ENCODE measurements at regions not wholly inside any gene's neighbourhood (a gene's known extent, or its start where the extent isn't known, plus 50 kb on each side); places are given as distances from the start of the nearest gene placed in this dataset.

- H3K27me3 ChIP-seq = no peaks in the 10 kb centered on the region
- intact Hi-C loops (cut with DNase I) = no loop called here
- TF ChIP-seq, protein P1, sequence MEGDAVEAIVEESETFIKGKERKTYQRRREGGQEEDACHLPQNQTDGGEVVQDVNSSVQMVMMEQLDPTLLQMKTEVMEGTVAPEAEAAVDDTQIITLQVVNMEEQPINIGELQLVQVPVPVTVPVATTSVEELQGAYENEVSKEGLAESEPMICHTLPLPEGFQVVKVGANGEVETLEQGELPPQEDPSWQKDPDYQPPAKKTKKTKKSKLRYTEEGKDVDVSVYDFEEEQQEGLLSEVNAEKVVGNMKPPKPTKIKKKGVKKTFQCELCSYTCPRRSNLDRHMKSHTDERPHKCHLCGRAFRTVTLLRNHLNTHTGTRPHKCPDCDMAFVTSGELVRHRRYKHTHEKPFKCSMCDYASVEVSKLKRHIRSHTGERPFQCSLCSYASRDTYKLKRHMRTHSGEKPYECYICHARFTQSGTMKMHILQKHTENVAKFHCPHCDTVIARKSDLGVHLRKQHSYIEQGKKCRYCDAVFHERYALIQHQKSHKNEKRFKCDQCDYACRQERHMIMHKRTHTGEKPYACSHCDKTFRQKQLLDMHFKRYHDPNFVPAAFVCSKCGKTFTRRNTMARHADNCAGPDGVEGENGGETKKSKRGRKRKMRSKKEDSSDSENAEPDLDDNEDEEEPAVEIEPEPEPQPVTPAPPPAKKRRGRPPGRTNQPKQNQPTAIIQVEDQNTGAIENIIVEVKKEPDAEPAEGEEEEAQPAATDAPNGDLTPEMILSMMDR (IDR thresholded peaks at IDR 0.05) = no peak
- TF ChIP-seq POLR2A (IDR thresholded peaks at IDR 0.05; ENCODE audit: low read depth) = no peak
- TF ChIP-seq EP300 (IDR thresholded peaks at IDR 0.05) = no peak
- no peak for TF ChIP-seq POLR2AphosphoS5 (IDR thresholded peaks at IDR 0.05)
- H3K4me3 ChIP-seq = no peak overlapping the region
- no peak for DNase-seq (ENCODE audit: extremely low spot score)
- no peaks in the 10 kb centered on the region for H3K9me3 ChIP-seq
- no peak overlapping the region for H3K27ac ChIP-seq (replicated peaks in 1 of 4)
- WGBS = 54% methylated on average over 5 of the region's 5 CpGs
- H3K4me1 ChIP-seq = peaks cover 3 to 13% (median 8%) of the 10 kb centered on the region in 4 donors
- H3K36me3 ChIP-seq = no peaks in the 10 kb centered on the region
These were observed 136.0 kb upstream of the ARHGAP42 start for GRCh38 chr11:100550912-100551632.

DNA sequence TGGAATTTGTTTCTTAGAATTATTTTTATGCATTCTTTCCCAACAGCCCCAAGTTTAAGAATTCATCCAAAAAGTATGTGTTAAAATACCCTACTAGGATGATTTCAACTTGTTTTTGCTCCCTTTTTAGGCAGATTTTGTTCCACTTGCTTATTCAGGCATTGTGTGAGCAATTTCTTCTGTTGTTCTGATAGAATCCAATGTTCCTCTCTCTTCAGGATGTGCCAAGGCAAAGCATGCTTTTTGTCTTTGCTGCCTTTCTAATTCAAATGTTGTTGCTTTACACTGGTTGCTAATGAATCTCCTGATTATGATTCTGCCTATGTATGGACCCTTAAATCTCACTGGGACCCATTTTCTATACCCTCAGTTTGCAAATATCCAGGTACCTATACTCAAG, 131.2 kb upstream of the ARHGAP42 start:
- peaks cover 8 to 37% (median 31%) of the 10 kb centered on the region in 4 donors for H3K4me1 ChIP-seq
- no peak for DNase-seq (ENCODE audit: extremely low spot score)
- no peaks in the 10 kb centered on the region for H3K9me3 ChIP-seq
- no peaks in the 10 kb centered on the region for H3K27me3 ChIP-seq
- intact Hi-C loops (cut with DNase I) = no loop called here
- no peak overlapping the region for H3K27ac ChIP-seq (replicated peaks in 1 of 4)
- H3K4me3 ChIP-seq = no peak overlapping the region
- TF ChIP-seq EP300 (IDR thresholded peaks at IDR 0.05) = no peak
- no peak for TF ChIP-seq POLR2AphosphoS5 (IDR thresholded peaks at IDR 0.05)
- TF ChIP-seq, protein P1 (IDR thresholded peaks at IDR 0.05) = no peak
- TF ChIP-seq POLR2A (IDR thresholded peaks at IDR 0.05; ENCODE audit: low read depth) = no peak
- H3K36me3 ChIP-seq = no peaks in the 10 kb centered on the region

DNA sequence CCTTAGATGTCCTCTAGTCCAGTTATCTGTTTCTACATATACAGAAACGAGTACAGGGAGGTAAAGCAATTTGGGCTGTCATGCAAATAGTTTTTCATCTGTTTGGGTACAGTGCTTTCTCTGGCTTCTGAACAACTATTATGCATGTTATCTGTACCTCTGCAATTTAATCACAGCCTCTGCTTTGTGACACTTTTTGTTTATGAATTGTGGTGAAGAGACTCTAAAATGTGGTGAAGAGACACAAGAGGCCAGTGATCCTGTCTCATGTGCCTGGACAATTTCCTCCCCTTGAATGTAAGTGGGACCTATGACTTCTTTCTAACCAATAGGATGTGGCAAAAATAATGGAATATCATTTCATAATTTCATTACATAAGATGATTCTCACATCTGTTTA, 130.3 kb upstream of the ARHGAP42 start:
- Histone ChIP-seq H3K4me1 (peaks cover 16 to 45% (median 37%) of the 10 kb centered on the region in 4 donors), H3K4me3 (no peak overlapping the region), H3K27ac (replicated peaks in 1 of 4) (no peak overlapping the region), H3K36me3 (no peaks in the 10 kb centered on the region), H3K9me3 (no peaks in the 10 kb centered on the region), H3K27me3 (no peaks in the 10 kb centered on the region)
- DNase-seq (ENCODE audit: extremely low spot score) = no peak
- WGBS = 58% methylated on average over 1 of the region's 1 CpG
- intact Hi-C loops (cut with DNase I) = no loop called here
- TF ChIP-seq, protein P1 (IDR thresholded peaks at IDR 0.05) = no peak
- TF ChIP-seq POLR2AphosphoS5 (IDR thresholded peaks at IDR 0.05) (no peak), EP300 (IDR thresholded peaks at IDR 0.05) (no peak), POLR2A (IDR thresholded peaks at IDR 0.05; ENCODE audit: low read depth) (no peak)

DNA sequence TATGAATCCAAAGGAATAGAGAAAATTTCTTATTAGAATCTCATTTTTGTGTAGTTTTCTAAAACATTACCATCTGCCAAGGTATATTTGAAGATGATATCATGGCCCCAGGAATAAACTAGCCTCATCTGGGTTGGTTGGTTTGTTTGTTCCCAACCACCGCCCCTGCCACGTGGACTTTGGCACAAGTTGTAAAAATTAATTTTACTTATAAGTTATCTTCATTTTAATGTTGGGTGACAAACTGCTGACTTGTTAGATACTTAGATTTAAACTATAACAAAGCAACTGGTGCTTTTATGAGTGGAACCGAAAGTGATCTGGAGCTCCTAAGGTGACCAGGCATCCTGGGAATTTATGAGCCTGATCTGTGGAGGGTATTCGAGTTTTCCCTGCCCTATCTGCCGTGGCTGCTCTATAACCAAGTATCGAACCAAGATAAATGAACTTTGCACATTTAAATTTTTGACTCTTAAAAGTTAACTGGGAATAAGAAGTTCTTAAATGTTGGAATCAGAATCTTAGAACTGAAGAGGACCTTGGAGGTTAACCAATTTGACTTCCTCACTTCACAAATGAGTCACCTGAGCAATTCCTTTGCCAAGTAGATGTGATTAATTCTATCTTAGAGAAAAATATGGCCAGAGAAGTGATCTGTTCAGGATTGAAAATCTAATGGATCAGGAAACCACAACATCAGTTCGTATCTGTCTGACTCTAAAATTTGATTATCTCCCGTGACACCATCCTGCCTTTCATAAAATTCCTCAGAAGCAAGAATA, 129.1 kb upstream of the ARHGAP42 start:
- Histone ChIP-seq H3K27ac (replicated peaks in 1 of 4) (peak overlapping the region in 1 of 4 donors; percentile 8), H3K4me3 (no peak overlapping the region), H3K36me3 (no peaks in the 10 kb centered on the region), H3K4me1 (peaks cover 28 to 58% (median 50%) of the 10 kb centered on the region in 4 donors), H3K9me3 (no peaks in the 10 kb centered on the region), H3K27me3 (no peaks in the 10 kb centered on the region)
- intact Hi-C loops (cut with DNase I) = no loop called here
- no peak for DNase-seq (ENCODE audit: extremely low spot score)
- WGBS = 65% methylated on average over 8 of the region's 8 CpGs
- TF ChIP-seq POLR2AphosphoS5 (IDR thresholded peaks at IDR 0.05) (no peak), POLR2A (IDR thresholded peaks at IDR 0.05; ENCODE audit: low read depth) (no peak), EP300 (IDR thresholded peaks at IDR 0.05) (no peak)
- TF ChIP-seq, protein P1 (IDR thresholded peaks at IDR 0.05) = no peak

All from esophagus muscularis mucosa (tissue), 4 donors.